WI38 (cell line): ENCODE measurements at regions not wholly inside any gene's neighbourhood (a gene's known extent, or its start where the extent isn't known, plus 50 kb on each side); places are given as distances from the start of the nearest gene placed in this dataset.
A peak's percentile ranks its signal among the peaks of the same experiment; 100 is the strongest.
"Not testable (repeated sequence)": the region's sequence is repeated elsewhere in the genome, so short reads cannot be mapped to it uniquely, and the experiment has no call there.

Source experiments
- H3K4me3 ChIP-seq: 2 replicates; pipeline ENCODE4 v1.5.1; 2011; ENCODE audit warnings: low read depth, mild to moderate bottlenecking, control low read depth, low read length
- CTCF ChIP-seq: IDR thresholded peaks from 2 replicates; pipeline ENCODE4 v1.5.1; 2012; ENCODE audit warnings: low read depth, mild to moderate bottlenecking, control low read depth, low read length

- TF ChIP-seq CTCF = peak; percentile 84
- no peak overlapping the region for H3K4me3 ChIP-seq
Observed at GRCh38 chr1:79497193-79497773, 490.8 kb upstream of the ADGRL4 start.

- H3K4me3 ChIP-seq = no peak overlapping the region
- TF ChIP-seq CTCF = no peak
Observed at GRCh38 chr1:79496129-79496528, 489.6 kb upstream of the ADGRL4 start.

GRCh38 chr1:79493702-79494101 lies 487.2 kb upstream of the ADGRL4 start:
- H3K4me3 ChIP-seq = not testable (repeated sequence)

GRCh38 chr1:79488572-79489121 lies 482.1 kb upstream of the ADGRL4 start:
- H3K4me3 ChIP-seq = not testable (repeated sequence)

- no peak overlapping the region for H3K4me3 ChIP-seq
- no peak for TF ChIP-seq CTCF
Observed at GRCh38 chr1:79478728-79479373, 472.3 kb upstream of the ADGRL4 start.

- H3K4me3 ChIP-seq = no peak overlapping the region
- TF ChIP-seq CTCF = no peak
Observed at GRCh38 chr1:79478160-79478559, 471.6 kb upstream of the ADGRL4 start.

GRCh38 chr1:79472067-79472656 lies 465.6 kb upstream of the ADGRL4 start:
- TF ChIP-seq CTCF = no peak
- no peak overlapping the region for H3K4me3 ChIP-seq

- TF ChIP-seq CTCF = no peak
- H3K4me3 ChIP-seq = no peak overlapping the region
Observed at GRCh38 chr1:79469139-79469538, 462.6 kb upstream of the ADGRL4 start.
